Prostate gland (tissue), 2 donors: ENCODE measurements at regions not wholly inside any gene's neighbourhood (a gene's known extent, or its start where the extent isn't known, plus 50 kb on each side); places are given as distances from the start of the nearest gene placed in this dataset.
"Not testable (repeated sequence)": the region's sequence is repeated elsewhere in the genome, so short reads cannot be mapped to it uniquely, and the experiment has no call there.

Experiments used
- DNase-seq: peaks from one replicate; pipeline ENCODE4 v3.0.0-alpha.2; 2019; ENCODE audit warnings: low spot score
- H3K27ac ChIP-seq, 2 donors: fragments of 200-600 bp; sonication (generic); 2 replicates each; pipeline ENCODE4 v1.5.1; 2017 to 2019
- H3K27me3 ChIP-seq: fragments of 200-600 bp; sonication (generic); replicated peaks from 2 replicates; pipeline ENCODE4 v1.5.1; 2019; ENCODE audit not compliant: insufficient read depth
- H3K36me3 ChIP-seq, 2 donors: fragments of 200-600 bp; sonication (generic); 1 replicate in 1 of 2; 2 replicates in 1 of 2; pipeline versions ENCODE4 v1.5.1 to v1.8.1; 2017 to 2019
- H3K4me1 ChIP-seq: fragments of 200-600 bp; sonication (generic); replicated peaks from 2 replicates; pipeline ENCODE4 v1.5.1; 2019
- H3K4me3 ChIP-seq, 2 donors: fragments of 200-600 bp; sonication (generic); 2 replicates each; pipeline ENCODE4 v1.5.1; 2017 to 2019
- H3K9me3 ChIP-seq: fragments of 200-600 bp; sonication (generic); 2 replicates; pipeline ENCODE4 v1.5.1; 2017
- CTCF ChIP-seq, 4 experiments: fragments of 200-600 bp in 2 of 4; fragments of 450-650 bp in 2 of 4; sonication (generic) in 2 of 4; IDR thresholded peaks; 1 replicate in 3 of 4; 2 replicates in 1 of 4; pipeline ENCODE4 v1.5.1; 2016 to 2019; ENCODE audit warnings: antibody characterized with exemption in 4 of 4, mild to moderate bottlenecking in 2 of 4, moderate library complexity in 2 of 4
- POLR2A ChIP-seq: fragments of 450-650 bp; IDR thresholded peaks from one replicate; pipeline ENCODE4 v1.6.1; 2016; ENCODE audit warnings: antibody characterized with exemption, mild to moderate bottlenecking
- POLR2AphosphoS5 ChIP-seq: sonication (generic); formaldehyde crosslinking; IDR thresholded peaks from one replicate; pipeline ENCODE4 v1.6.1; 2017; ENCODE audit warnings: antibody characterized with exemption
- WGBS: methylation state at CpG from one replicate; pipeline ENCODE4 v1.1.5; 2018; 5-methylcytosine and 5-hydroxymethylcytosine counted together
- intact Hi-C: fragments of 100-400 bp; cut with DNase I; formaldehyde crosslinking; loops from one replicate; pipeline ENCODE4 v1.14.2; 2022

DNA sequence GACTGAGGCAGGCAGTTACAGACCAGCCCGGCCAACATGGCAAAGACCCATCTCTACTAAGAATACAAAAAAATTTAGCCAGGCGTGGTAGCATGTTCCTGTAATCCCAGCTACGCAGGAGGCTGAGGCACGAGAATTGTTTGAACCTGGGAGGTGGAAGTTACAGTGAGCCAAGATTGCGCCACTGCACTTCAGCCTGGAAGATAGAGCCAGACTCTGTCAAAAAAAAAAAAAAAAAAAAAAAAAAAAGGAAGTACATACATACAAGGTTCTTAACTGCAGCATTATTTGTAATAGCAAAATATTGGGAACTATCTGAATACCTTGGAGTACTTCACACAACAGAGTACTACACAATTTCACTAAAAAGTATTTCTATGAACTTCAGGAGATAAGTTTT, 183.5 kb upstream of the OLIG3 start:
- TF ChIP-seq CTCF (IDR thresholded peaks at IDR 0.05) = no peak
- no peak for TF ChIP-seq POLR2AphosphoS5
- TF ChIP-seq POLR2A = no peak
- intact Hi-C loops = no loop called here
- no peak for DNase-seq
- Histone ChIP-seq H3K4me3 (no peak overlapping the region), H3K27ac (no peak overlapping the region), H3K4me1 (no peaks in the 10 kb centered on the region), H3K9me3 (no peaks in the 10 kb centered on the region), H3K36me3 (no peaks in the 10 kb centered on the region), H3K27me3 (no peaks in the 10 kb centered on the region)
- WGBS = 92% methylated on average over 5 of the region's 5 CpGs

- Histone ChIP-seq H3K27ac (no peak overlapping the region), H3K4me3 (no peak overlapping the region), H3K36me3 (no peaks in the 10 kb centered on the region), H3K27me3 (no peaks in the 10 kb centered on the region), H3K9me3 (no peaks in the 10 kb centered on the region), H3K4me1 (no peaks in the 10 kb centered on the region)
- intact Hi-C loops = no loop called here
- WGBS = 80% methylated on average over 2 of the region's 2 CpGs
- no peak for TF ChIP-seq POLR2A
- TF ChIP-seq CTCF (IDR thresholded peaks at IDR 0.05) = no peak
- TF ChIP-seq POLR2AphosphoS5 = no peak
- DNase-seq = no peak
These were observed 184.3 kb upstream of the OLIG3 start for GRCh38 chr6:137678451-137678850.

- intact Hi-C loops = no loop called here
- H3K9me3 ChIP-seq = no peaks in the 10 kb centered on the region
- H3K27me3 ChIP-seq = no peaks in the 10 kb centered on the region
- no peak for TF ChIP-seq CTCF (IDR thresholded peaks at IDR 0.05)
- no peak for TF ChIP-seq POLR2A
- TF ChIP-seq POLR2AphosphoS5 = no peak
- WGBS = 75% methylated on average over 4 of the region's 4 CpGs
- H3K27ac ChIP-seq = no peak overlapping the region
- no peak overlapping the region for H3K4me3 ChIP-seq
- H3K4me1 ChIP-seq = no peaks in the 10 kb centered on the region
- H3K36me3 ChIP-seq = no peaks in the 10 kb centered on the region
- DNase-seq = no peak
These were observed 186.2 kb upstream of the TNFAIP3 start for GRCh38 chr6:137680705-137681346.

DNA sequence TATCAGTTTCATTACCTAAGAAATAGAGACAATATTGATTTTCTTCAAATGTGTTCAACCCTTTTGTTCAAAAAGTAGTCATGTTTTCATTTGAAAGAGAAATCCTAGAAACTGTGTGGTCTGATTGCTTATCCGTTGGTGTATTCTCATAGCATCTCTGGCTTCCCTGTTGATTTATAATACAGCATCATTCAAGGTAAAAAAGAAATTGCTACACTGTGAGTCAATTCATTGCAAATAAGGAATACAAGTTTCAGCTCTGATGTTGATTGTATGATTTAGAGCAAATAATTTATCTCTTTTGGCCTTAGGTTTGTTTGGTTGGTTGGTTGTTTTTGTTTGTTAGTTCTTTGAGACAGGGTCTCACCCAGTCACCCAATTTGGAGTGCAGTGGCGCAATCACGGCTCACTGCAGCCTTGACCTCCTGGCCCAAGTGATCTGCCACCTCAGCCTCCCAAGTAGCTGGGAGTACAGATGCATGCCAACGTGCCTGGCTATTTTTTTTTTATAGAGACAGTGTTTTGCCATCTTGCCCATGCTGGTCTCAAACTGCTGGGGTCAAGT, 185.5 kb upstream of the TNFAIP3 start:
- no peaks in the 10 kb centered on the region for H3K27me3 ChIP-seq
- 82% methylated on average over 4 of the region's 4 CpGs for WGBS
- no peaks in the 10 kb centered on the region for H3K4me1 ChIP-seq
- DNase-seq = no peak
- H3K36me3 ChIP-seq = no peaks in the 10 kb centered on the region
- H3K27ac ChIP-seq = no peak overlapping the region
- intact Hi-C loops = no loop called here
- TF ChIP-seq POLR2AphosphoS5 (no peak), CTCF (IDR thresholded peaks at IDR 0.05) (no peak), POLR2A (no peak)
- no peaks in the 10 kb centered on the region for H3K9me3 ChIP-seq
- no peak overlapping the region for H3K4me3 ChIP-seq

GRCh38 chr6:137682658-137683057, 184.4 kb upstream of the TNFAIP3 start:
- H3K4me1 ChIP-seq, H3K27ac ChIP-seq, intact Hi-C loops, H3K4me3 ChIP-seq, H3K36me3 ChIP-seq, H3K27me3 ChIP-seq, H3K9me3 ChIP-seq, DNase-seq: not testable (repeated sequence)
- 97% methylated on average over 5 of the region's 5 CpGs for WGBS
